ENCODE measurements at regions not wholly inside any gene's neighbourhood (a gene's known extent, or its start where the extent isn't known, plus 50 kb on each side); places are given as distances from the start of the nearest gene placed in this dataset.
"Not testable (repeated sequence)": the region's sequence is repeated elsewhere in the genome, so short reads cannot be mapped to it uniquely, and the experiment has no call there.

DNA sequence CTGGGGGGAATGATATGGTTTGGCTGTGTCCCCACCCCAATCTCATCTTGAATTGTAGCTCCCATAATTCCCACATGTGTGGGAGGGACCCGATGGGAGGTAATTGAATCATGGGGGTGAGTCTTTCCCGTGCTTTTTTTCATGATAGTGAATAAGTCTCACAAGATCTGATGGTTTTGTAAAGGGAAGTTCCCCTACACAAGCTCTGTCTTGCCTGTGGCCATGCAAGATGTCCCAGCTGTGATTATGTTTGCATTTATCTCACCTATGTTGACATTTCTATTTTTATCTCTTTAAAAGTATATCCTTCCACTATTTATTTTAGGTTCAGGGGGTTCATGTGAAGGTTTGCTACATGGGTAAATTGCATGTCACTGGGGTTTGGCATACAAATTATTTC lies 323.9 kb upstream of the GLI3 start:
- DNase-seq, result no peak

- not testable (repeated sequence) for DNase-seq
Observed at GRCh38 chr7:42554932-42555331, 317.9 kb upstream of the GLI3 start.

DNA sequence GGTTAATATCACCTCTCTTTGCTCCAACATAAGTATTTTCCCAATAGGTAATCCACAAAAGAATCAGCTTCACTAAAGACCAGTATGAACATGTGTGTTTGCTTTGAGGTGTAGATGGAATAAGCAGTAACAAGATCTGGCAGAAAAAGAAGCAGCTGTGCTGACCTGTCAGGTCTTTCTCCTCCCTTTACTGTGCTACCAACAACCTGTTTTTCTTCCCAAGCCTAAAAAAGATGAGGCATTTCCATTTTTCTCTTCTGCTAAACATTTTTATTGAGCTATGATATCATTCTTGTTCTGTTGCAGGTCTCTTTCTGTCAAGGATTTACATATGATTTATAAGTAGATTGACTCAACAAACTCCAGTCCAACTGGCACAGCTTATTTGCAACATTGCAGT lies 315.2 kb upstream of the GLI3 start:
- no peak for DNase-seq

DNA sequence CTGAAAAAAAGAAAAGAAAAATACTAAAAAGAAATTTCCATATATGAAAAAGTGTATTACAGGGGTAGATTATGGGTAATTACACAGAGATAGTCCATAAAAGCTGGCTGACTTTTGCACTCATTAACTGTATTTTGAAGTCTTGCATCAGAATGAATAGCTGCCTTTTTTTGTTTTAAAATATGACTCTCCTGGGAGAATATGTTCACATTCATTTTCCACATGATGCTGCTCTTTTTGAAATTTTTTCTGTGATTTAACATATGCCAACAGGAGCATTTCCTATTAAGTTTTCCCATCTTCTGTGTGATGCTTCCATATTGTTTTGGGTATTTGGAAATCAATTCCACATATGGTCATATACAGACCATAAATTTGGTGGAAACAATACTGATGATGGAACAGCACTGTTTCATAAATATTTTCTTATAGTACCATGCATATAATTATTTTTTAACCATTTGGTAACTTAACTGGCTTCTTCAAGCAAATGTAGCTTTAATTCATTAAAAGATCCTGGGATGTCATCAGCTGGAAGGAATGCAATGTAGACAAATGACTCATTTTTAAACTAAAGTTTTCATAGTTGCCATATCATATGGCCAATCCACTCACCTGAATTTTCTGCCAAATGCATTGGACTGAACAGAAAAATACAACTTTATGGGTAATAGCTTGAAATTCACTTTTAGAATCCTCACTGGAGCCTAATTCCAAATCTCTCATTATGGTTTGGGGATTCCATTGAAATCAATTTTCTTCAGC lies 313.9 kb upstream of the GLI3 start:
- no peak for DNase-seq

DNA sequence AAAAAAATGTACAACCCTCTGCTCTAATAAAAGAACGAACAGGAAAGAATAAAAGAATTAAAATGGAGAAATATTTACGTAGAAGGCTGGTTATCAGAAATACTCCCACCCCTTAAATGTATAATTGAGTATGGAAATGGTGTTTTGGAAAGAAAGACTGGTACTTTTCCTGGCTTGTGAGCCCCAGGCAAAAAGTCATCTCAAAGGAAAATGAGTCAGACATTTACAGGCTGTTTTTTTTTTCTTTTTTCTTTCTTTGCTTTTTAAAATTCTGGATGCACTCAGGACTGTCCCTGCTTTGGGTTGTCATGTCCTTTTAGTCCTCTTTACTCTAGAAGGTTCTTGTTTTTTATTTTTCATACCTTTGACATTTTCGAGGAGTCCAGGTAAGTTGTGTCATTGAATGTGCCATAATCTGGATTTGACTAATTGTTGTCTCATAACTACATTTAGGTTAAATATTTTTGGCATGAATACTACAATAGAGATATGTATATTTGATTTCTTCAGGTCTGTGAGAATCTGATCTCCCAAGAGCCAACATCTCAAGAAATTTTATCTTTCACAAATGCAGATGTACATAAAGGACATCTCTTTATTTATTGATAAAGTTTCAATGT lies 313.0 kb upstream of the GLI3 start:
- no peak for DNase-seq

DNA sequence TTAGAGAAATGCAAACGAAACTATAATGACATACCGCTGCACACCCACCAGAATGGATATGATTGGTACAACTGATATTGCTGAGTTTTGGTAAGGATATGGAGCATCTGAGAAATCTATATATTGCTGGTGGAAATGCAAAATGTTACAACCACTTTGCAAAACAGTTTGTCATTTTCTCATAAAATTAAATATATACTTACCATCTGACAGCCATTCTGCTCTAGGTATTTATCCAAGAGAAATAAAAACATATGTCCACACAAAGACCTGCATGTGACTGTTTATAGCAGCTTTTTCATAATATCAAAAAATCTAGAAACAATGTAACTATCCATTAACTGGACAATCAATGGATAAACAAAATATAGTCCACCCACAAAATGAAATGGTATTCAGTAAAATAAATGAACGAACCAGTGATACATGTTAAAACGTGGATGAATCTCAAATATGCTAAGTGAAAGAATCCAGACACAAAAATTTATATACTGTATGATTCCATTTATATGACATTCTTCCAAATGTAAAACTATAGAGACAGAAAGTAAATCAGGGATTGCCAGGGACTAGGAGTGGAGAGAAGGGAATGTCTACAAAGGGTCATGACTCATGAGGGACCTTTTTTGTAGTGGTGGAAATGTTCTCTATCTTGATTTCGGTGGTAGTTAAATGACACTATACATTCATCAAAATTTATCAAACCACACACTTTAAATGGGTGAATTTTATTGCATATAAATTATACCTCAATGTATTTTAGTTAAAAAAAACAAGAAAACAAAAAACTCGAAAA lies 312.0 kb upstream of the GLI3 start:
- no peak for DNase-seq

DNA sequence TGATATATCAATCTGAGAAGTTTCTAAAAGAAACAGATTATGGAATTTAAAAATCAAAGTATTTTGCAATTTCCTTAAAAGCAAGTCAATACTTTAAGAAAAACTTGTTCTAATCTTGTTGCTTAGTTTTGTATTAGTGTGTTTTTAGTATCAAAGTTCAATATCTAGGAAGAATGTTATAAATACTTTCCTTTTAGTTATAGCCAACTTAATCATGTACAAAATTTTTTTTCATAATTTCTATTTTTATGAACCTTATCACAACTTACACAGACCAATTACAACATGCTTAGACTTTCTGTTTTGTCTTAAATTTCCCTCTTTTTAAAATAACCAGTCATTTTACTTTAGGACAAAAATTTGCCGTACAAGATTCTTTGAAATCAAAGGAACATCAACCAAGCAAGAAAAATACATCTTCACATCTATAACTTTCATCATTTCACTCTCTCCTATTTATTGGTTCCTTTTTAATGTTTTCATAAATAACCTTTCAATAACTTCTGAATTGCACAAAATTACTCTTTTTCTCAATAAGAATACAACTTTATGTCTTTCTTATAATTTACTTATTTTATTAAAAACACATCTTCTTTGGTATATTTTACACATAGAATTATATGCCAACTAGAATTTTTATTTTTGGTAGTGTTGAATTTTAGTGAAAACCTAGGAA lies 308.2 kb upstream of the GLI3 start:
- DNase-seq, result no peak

- no peak for DNase-seq
Observed at GRCh38 chr7:42543953-42544352, 306.9 kb upstream of the GLI3 start.

DNA sequence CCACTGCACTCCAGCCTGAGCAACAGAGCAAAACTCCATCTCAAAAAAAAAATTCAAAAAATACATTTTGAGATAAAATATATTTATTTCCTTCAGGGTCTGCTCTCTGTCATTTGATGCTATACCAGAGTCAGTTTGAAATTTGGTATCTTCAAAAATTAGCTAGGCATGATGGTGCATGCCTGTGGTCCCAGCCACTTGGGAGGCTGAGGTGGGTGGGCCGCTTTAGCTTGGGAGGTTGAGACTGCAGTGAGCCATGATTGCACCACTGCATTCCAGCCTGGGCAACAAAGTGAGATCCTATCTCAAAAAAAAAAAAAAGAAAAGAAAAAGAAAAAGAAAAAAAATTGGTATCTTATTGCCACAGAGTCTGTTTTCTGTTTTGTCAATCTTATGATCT lies 305.4 kb upstream of the GLI3 start:
- DNase-seq, result not testable (repeated sequence)

GRCh38 chr7:42534441-42534840 lies 297.4 kb upstream of the GLI3 start:
- DNase-seq, result no peak

- DNase-seq, result no peak
Observed at GRCh38 chr7:42527004-42527403, 290.0 kb upstream of the GLI3 start.

- no peak for DNase-seq
Observed at GRCh38 chr7:42522227-42522991, 285.4 kb upstream of the GLI3 start.

- no peak for DNase-seq
Observed at GRCh38 chr7:42511027-42511426, 274.0 kb upstream of the GLI3 start.

DNA sequence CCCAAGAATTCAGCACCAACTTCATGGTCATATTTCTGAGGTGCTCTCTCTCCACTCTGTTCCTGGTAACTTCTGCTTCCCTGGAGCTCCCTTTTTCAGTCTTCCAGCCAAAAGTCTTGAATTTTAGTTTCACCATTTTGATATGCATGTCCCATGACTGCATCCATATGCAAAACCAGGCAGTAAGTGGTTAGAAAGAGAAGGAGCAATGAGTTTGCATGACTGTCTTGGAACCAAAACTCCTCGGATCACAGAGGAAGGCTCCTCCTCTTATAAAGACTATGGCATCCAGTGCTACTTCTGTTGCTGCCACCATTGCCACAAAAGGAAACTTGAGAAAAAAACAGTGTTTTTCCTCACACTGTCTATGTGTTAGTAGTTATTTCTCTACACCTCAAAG lies 269.1 kb upstream of the GLI3 start:
- no peak for DNase-seq

DNA sequence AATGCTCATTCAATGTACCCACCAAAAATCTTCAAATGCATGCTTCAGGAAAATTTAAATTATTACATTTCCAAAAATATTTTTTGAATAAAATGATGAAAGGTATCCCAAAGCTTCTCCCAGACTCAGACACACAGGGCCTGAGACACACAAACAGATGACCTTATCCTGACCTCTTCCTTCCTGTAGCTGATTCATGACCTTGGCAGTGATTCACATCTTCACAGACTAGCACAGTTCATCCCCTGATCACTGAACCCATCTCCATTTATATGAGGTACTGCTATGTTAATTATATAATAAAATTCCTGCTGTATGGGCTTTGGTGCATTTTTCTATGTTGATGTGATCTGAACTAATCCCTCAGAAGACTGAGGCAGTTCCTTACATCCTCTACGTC lies 265.0 kb upstream of the GLI3 start:
- DNase-seq, result no peak

GRCh38 chr7:42495256-42495655 lies 258.2 kb upstream of the GLI3 start:
- no peak for DNase-seq

DNA sequence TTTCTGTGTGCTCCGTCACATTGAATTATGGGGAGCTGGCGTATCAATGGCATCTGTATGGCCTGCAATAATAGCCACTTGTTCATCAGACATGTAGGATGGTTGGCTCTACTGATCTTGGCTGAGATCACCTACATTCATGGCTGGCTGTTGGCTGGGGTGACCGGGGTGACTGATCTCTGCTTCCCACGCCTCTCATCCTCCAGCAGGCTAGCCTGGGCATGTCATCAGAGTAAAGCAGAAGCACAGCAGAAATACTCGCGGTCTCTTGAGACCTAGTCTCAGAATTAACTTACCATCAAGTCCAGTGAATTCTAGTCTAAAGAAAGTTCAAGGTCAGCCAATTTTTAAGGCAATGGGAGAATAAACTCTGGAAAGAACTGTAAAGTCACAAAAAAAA lies 257.7 kb upstream of the GLI3 start:
- DNase-seq, result no peak

GRCh38 chr7:42494199-42494710 lies 257.2 kb upstream of the GLI3 start:
- no peak for DNase-seq

GRCh38 chr7:42493436-42494198 lies 256.6 kb upstream of the GLI3 start:
- DNase-seq, result peak; percentile 25

DNA sequence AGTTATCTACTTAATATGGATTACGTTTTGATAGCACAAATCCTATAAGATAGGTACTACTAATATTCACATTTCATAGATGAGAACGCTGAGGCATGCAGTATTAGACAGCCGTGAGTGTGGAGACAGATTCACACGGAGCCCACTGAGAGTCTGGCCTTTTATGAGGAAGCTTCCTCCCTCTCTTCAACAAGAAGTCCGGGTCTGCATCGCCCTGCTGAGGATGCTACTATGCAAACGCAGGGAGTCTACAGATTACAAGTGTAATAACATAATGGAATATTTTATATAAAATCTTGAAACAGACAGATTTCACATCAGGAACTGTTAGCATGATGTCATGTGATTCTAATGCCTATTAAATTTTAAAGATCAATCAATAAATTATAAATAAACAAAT lies 255.9 kb upstream of the GLI3 start:
- DNase-seq, result no peak

- no peak for DNase-seq
Observed at GRCh38 chr7:42491106-42491505, 254.1 kb upstream of the GLI3 start.

GRCh38 chr7:42489299-42489698 lies 252.3 kb upstream of the GLI3 start:
- DNase-seq, result no peak
